ENCODE measurements at regions not wholly inside any gene's neighbourhood (a gene's known extent, or its start where the extent isn't known, plus 50 kb on each side); places are given as distances from the start of the nearest gene placed in this dataset.

GRCh38 chr6:167564416-167565250 lies 239.7 kb downstream of the TTLL2 start:
- in situ Hi-C loops (cut with MboI): no loop called here
- no peaks in the 10 kb centered on the region for H3K4me1 ChIP-seq (ENCODE audit: insufficient read depth)
- no peaks in the 10 kb centered on the region for H3K27me3 ChIP-seq (replicated peaks; ENCODE audit: insufficient read depth)
- H3K9ac ChIP-seq: no peak overlapping the region
- H4K20me1 ChIP-seq (ENCODE audit: insufficient read depth): no peaks in the 10 kb centered on the region
- H3K36me3 ChIP-seq (ENCODE audit: low read depth): no peaks in the 10 kb centered on the region
- DNase-seq: no peak
- no peak overlapping the region for H3K4me2 ChIP-seq (ENCODE audit: unreplicated experiment)
- 43 to 50% methylated on average over 15 to 16 of the region's 16 CpGs for WGBS, 2 experiments (ENCODE audit: low coverage in 1 of 2, low lambda C conversion rate in 2 of 2, missing lambda C conversion rate in 2 of 2)
- no peaks in the 10 kb centered on the region for H3F3A ChIP-seq (ENCODE audit: insufficient read depth)
- no peak overlapping the region for H2AFZ ChIP-seq
- H3K27ac ChIP-seq: no peak overlapping the region
- no peaks in the 10 kb centered on the region for H3K79me2 ChIP-seq (ENCODE audit: insufficient read depth)
- no peaks in the 10 kb centered on the region for H3K9me2 ChIP-seq (ENCODE audit: insufficient read depth)
- TF ChIP-seq EZH2phosphoT487 (IDR thresholded peaks at IDR 0.05; ENCODE audit: insufficient read depth, low read depth) (no peak), EZH2 (IDR thresholded peaks at IDR 0.05; ENCODE audit: insufficient read depth, poor library complexity, severe bottlenecking) (no peak)
- H3K4me3 ChIP-seq: no peak overlapping the region
- no peaks in the 10 kb centered on the region for H3K9me3 ChIP-seq (ENCODE audit: low read depth)

DNA sequence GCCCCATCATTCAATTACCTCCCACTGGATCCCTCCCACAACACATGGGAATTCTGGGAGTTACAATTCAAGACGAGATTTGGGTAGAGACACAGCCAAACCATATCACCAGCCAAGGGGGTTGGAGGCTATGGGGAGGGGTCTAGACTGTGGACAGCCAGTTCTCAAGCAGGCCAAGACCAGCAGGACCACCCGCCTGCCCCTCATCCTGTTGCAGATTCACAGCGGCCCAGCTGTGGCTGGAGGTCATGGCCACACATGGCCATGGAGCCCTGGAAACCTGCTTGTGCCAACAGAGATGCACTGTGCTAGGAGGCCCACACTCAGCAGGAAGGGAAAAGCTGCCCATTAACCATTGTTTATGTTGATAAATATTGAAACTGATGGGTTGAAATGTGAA lies 240.5 kb downstream of the TTLL2 start:
- in situ Hi-C loops (cut with MboI): no loop called here
- Histone ChIP-seq H3K4me1 (ENCODE audit: insufficient read depth) (no peaks in the 10 kb centered on the region), H3K36me3 (ENCODE audit: low read depth) (no peaks in the 10 kb centered on the region), H3K79me2 (ENCODE audit: insufficient read depth) (no peaks in the 10 kb centered on the region), H3K9me2 (ENCODE audit: insufficient read depth) (no peaks in the 10 kb centered on the region), H3K9me3 (ENCODE audit: low read depth) (no peaks in the 10 kb centered on the region), H3K4me2 (ENCODE audit: unreplicated experiment) (no peak overlapping the region), H3K27me3 (replicated peaks; ENCODE audit: insufficient read depth) (no peaks in the 10 kb centered on the region), H2AFZ (no peak overlapping the region), H3K9ac (no peak overlapping the region), H4K20me1 (ENCODE audit: insufficient read depth) (no peaks in the 10 kb centered on the region), H3K27ac (no peak overlapping the region), H3F3A (ENCODE audit: insufficient read depth) (no peaks in the 10 kb centered on the region), H3K4me3 (no peak overlapping the region)
- TF ChIP-seq EZH2phosphoT487 (IDR thresholded peaks at IDR 0.05; ENCODE audit: insufficient read depth, low read depth) (no peak), EZH2 (IDR thresholded peaks at IDR 0.05; ENCODE audit: insufficient read depth, poor library complexity, severe bottlenecking) (no peak)
- 27 to 41% methylated on average over 3 of the region's 3 CpGs for WGBS, 2 experiments (ENCODE audit: low coverage in 1 of 2, low lambda C conversion rate in 2 of 2, missing lambda C conversion rate in 2 of 2)
- DNase-seq: no peak

- TF ChIP-seq EZH2 (IDR thresholded peaks at IDR 0.05; ENCODE audit: insufficient read depth, poor library complexity, severe bottlenecking): no peak
- Histone ChIP-seq H3K27me3 (replicated peaks; ENCODE audit: insufficient read depth) (no peaks in the 10 kb centered on the region), H3F3A (ENCODE audit: insufficient read depth) (no peaks in the 10 kb centered on the region), H3K79me2 (ENCODE audit: insufficient read depth) (no peaks in the 10 kb centered on the region), H3K4me2 (ENCODE audit: unreplicated experiment) (no peak overlapping the region), H3K4me3 (no peak overlapping the region), H3K9ac (no peak overlapping the region), H3K4me1 (ENCODE audit: insufficient read depth) (no peaks in the 10 kb centered on the region), H3K27ac (no peak overlapping the region), H3K9me2 (ENCODE audit: insufficient read depth) (no peaks in the 10 kb centered on the region), H2AFZ (no peak overlapping the region), H3K36me3 (ENCODE audit: low read depth) (no peaks in the 10 kb centered on the region), H4K20me1 (ENCODE audit: insufficient read depth) (no peaks in the 10 kb centered on the region), H3K9me3 (ENCODE audit: low read depth) (no peaks in the 10 kb centered on the region)
- DNase-seq: no peak
- 28 to 35% methylated on average over 18 of the region's 18 CpGs for WGBS, 2 experiments (ENCODE audit: low coverage in 1 of 2, low lambda C conversion rate in 2 of 2, missing lambda C conversion rate in 2 of 2)
- in situ Hi-C loops (cut with MboI): no loop called here
These were observed 241.2 kb downstream of the TTLL2 start for GRCh38 chr6:167565884-167566599.

- Histone ChIP-seq H3K4me3 (no peak overlapping the region), H3K4me2 (ENCODE audit: unreplicated experiment) (no peak overlapping the region), H3K36me3 (ENCODE audit: low read depth) (no peaks in the 10 kb centered on the region), H3K27me3 (replicated peaks; ENCODE audit: insufficient read depth) (no peaks in the 10 kb centered on the region), H3K4me1 (ENCODE audit: insufficient read depth) (no peaks in the 10 kb centered on the region), H3K9ac (no peak overlapping the region), H3K9me2 (ENCODE audit: insufficient read depth) (no peaks in the 10 kb centered on the region), H3K9me3 (ENCODE audit: low read depth) (no peaks in the 10 kb centered on the region), H3K27ac (no peak overlapping the region), H2AFZ (no peak overlapping the region), H3F3A (ENCODE audit: insufficient read depth) (no peaks in the 10 kb centered on the region), H3K79me2 (ENCODE audit: insufficient read depth) (no peaks in the 10 kb centered on the region), H4K20me1 (ENCODE audit: insufficient read depth) (no peaks in the 10 kb centered on the region)
- TF ChIP-seq EZH2phosphoT487 (IDR thresholded peaks at IDR 0.05; ENCODE audit: insufficient read depth, low read depth) (no peak), EZH2 (IDR thresholded peaks at IDR 0.05; ENCODE audit: insufficient read depth, poor library complexity, severe bottlenecking) (no peak)
- in situ Hi-C loops (cut with MboI): no loop called here
- DNase-seq: no peak
- WGBS, 2 experiments (ENCODE audit: low coverage in 1 of 2, low lambda C conversion rate in 2 of 2, missing lambda C conversion rate in 2 of 2): 28 to 33% methylated on average over 13 of the region's 13 CpGs
These were observed 241.8 kb downstream of the TTLL2 start for GRCh38 chr6:167566711-167567141.

Data from GM23248 (cell line).